Activated naive CD4-positive, alpha-beta T cell treated with Interleukin-2 at 50 U/mL for 16 hours (primary cell): ENCODE measurements at regions not wholly inside any gene's neighbourhood (a gene's known extent, or its start where the extent isn't known, plus 50 kb on each side); places are given as distances from the start of the nearest gene placed in this dataset.
"Not testable (repeated sequence)": the region's sequence is repeated elsewhere in the genome, so short reads cannot be mapped to it uniquely, and the experiment has no call there.

Experiments used
- DNase-seq: peaks from one replicate; pipeline ENCODE4 v3.0.0-alpha.2; 2020

GRCh38 chr9:78121488-78121887 lies 89.9 kb upstream of the GNAQ start:
- peak; percentile 50 for DNase-seq

- DNase-seq: no peak
Observed at GRCh38 chr9:78118742-78119473, 87.3 kb upstream of the GNAQ start.

DNA sequence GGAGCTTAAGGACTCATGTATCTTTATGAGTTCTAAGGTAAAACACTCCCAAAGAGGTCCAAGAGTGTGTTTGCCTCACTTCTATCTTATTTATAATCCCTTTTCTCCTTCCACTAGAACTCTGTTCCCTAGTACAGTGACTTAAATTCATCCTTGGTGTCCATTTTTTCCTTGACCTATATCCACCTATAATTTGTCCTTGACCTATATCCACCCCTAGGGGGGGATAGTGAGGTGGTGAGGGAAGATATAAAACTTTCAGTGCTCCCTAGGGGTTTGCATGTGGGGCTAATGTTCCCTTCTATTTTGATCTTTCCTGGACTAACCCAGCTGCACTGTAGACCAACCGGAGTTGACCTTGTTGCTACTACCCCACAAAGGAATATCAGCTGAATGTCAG lies 83.5 kb upstream of the GNAQ start:
- DNase-seq: no peak

DNA sequence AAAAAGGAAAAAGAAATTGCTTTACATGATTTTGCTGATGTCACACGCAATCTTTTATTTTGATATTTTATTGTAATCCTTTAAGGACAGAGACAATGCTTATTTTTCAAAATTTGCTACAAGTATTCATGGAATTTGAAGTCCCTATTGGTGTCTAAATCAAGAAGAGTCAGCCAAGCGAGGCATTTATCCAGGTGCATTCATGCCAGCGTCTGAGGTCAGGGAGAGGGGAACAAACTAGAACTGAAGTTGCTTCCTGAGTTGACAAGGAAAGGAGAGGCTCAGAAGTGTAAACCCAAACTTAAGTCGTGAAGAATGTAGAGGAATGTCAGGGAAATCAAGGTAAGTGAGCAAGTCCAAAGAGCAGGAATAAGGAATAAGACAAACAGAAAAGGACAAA lies 83.0 kb upstream of the GNAQ start:
- no peak for DNase-seq

GRCh38 chr9:78112406-78112805 lies 80.8 kb upstream of the GNAQ start:
- DNase-seq: no peak

GRCh38 chr9:78112004-78112403 lies 80.4 kb upstream of the GNAQ start:
- DNase-seq: no peak

GRCh38 chr9:78109075-78109474 lies 77.5 kb upstream of the GNAQ start:
- no peak for DNase-seq

DNA sequence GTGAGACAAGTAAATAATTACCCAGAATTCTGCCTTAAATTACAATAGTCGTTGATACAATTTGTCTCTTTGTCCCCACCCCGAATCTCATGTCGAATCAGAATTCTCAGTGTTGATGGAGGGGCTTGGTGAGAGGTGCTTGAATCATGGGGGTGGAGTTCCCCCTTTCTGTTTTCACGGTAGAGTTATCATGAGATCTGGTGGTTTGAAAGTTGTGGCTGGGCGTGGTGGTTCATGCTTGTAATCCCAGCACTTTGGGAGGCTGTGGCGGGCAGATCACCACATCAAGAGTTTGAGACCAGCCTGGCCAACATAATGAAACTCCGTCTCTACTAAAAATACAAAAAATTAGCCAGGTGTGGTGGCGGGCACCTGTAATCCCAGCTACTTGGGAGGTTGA lies 75.0 kb upstream of the GNAQ start:
- peak; percentile 9 for DNase-seq

DNA sequence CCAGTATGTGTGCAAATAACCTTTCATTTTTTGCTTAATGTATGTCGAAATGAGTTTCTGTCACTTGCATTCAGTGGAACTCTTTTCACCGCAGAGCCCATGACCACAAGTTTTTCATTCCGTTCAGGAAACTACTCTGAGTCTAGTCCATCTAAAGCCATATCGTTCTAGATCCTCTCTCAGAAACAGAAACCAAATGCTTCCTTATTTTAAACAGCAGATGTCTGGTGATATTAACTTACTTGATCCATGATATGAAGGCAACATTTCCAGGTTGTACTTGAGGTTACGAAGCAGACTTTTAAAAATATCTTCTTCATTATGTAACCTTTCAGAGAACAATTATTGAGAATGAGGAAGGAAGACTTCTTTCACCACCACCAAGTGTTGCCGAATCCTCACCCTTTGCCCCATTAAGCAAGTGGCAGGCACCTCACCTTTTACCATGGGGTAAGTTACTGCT lies 72.4 kb upstream of the GNAQ start:
- no peak for DNase-seq

DNA sequence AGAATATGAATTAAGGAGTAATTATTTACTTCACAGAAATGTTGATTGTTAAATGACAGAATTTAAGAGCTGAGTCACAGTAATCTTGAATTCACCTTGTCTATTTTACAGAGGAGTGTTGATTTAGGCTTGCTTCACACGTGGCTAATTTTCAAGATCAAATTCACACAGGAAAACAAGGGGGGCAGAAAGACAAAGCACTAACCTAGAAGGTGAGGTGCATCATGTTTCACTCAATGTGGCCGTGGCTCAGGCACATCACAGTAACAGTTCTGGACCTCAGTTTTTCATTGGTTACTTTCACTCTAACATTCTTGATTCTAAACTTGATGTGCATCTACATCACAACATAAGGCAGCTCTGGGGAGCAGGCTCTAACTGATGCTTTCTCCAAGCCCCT lies 69.6 kb upstream of the GNAQ start:
- no peak for DNase-seq

DNA sequence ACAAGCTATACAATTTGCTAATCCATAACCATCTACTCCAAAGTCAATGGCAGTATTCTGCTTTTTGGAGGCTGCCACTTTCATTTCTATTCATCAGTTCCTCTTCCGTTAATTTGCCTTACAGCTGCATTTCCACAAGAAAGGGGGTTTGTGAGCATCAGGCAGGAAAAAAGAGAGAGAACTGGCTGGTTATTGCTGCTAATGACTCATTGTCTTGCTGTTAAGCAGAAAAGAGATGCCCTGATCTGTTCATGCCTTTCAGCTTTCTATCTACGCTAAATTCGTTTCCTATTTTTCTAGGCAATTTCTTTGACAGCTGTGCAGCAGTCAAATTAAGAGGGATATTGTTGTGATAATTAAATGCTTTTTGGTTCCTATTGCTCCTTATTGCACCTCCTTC lies 65.9 kb upstream of the GNAQ start:
- DNase-seq: no peak

GRCh38 chr9:78091731-78092130 lies 60.1 kb upstream of the GNAQ start:
- no peak for DNase-seq

DNA sequence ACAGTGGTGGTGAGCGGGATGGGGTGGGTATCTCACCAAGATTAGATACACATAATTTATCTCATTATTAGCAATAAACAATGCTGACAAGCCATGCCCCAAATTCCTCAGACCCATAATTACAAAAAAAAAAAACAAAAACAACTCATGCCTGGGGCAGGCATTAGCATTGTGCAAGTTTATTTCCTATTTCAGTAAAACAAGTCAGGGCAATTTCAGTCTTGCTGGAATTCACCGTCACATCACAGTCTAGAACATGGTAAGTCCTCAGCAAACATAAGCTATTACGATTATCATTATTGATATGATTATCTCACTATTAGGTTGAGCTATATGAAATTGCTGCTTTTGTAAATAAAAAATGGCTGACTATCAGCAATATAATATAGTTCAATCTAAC lies 57.5 kb upstream of the GNAQ start:
- no peak for DNase-seq

DNA sequence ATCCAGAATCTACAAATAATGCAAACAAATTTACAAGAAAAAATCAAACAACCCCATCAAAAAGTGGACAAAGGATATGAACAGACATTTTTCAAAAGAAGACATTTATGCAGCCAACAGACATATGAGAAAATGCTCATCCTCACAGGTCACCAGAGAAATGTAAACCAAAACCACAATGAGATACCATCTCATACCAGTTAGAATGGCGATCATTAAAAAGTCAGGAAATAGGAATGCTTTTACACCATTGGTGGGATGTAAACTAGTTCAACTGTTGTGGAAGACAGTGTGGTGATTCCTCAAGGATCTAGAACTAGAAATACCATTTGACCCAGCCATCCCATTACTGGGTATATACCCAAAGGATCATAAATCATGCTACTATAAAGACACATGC lies 56.6 kb upstream of the GNAQ start:
- not testable (repeated sequence) for DNase-seq
